ENCODE measurements at regions not wholly inside any gene's neighbourhood (a gene's known extent, or its start where the extent isn't known, plus 50 kb on each side); places are given as distances from the start of the nearest gene placed in this dataset.
"Not testable (repeated sequence)": the region's sequence is repeated elsewhere in the genome, so short reads cannot be mapped to it uniquely, and the experiment has no call there.

DNA sequence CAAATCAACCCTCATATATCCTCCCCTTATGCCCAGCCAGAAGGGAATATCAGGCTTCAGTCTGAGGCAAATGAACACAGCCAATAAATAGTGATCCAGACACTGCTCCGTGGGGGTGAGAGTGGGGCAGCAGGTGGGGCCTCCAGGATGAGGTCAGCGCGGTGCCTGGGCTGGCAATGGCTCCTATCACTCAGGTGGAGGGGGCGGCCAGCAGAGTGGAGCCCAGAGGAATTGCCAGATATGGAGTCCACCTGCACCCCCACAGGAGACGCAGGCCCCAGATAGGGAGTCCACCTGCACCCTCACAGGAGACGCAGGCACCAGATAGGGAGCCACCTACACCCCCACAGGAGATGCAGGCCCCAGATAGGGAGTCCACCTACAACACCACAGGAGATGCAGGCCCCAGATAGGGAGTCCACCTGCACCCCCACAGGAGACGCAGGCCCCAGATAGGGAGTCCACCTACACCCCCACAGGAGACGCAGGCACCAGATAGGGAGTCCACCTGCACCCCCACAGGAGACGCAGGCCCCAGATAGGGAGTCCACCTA lies 78.0 kb upstream of the PPP2R2D start:
- no peak for TF ChIP-seq CTCF (IDR thresholded peaks at IDR 0.05; ENCODE audit: borderline replicate concordance, insufficient read depth, low read depth, low read length)
- no peak overlapping the region for H3K4me3 ChIP-seq (ENCODE audit: low read depth, low read length)

GRCh38 chr10:131823601-131824099 lies 77.2 kb upstream of the PPP2R2D start:
- H3K4me3 ChIP-seq (ENCODE audit: low read depth, low read length): not testable (repeated sequence)

GRCh38 chr10:131824371-131825149 lies 76.2 kb upstream of the PPP2R2D start:
- TF ChIP-seq CTCF (IDR thresholded peaks at IDR 0.05; ENCODE audit: borderline replicate concordance, insufficient read depth, low read depth, low read length): no peak
- no peak overlapping the region for H3K4me3 ChIP-seq (ENCODE audit: low read depth, low read length)

GRCh38 chr10:131825150-131825848 lies 75.5 kb upstream of the PPP2R2D start:
- TF ChIP-seq CTCF (IDR thresholded peaks at IDR 0.05; ENCODE audit: borderline replicate concordance, insufficient read depth, low read depth, low read length): no peak
- no peak overlapping the region for H3K4me3 ChIP-seq (ENCODE audit: low read depth, low read length)

DNA sequence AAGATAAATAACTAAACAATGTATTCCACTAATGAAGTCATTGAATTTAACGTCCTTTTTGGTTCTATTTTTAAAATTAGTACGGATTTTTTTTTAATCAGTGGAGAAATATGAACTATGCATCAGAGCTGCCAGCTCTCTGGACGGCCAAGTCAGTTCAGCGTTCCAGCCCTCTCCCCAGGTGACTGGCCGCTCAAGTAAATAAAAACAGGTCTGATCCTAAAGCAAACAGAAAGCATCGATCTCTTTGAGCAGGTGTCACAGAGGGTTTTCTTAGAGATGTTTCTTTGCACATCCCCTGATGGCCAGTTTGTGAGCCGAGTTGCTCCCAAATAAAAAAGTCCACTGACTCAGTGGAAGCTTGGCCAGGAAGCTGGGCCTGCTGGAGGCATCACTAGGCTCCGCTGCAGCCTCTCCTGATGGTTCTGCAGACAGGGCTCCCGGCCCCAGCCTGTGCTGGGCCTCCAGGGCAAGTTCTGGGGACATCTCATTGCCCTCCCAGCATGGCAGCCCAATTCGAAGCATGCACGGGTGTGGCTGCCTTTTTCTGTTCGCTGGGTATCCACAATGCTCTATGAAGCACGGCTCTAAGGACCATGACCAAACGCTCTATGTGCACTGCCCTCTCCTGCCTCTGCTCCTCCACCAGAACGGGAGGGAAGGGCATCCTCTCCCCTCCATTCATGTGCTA lies 74.7 kb upstream of the PPP2R2D start:
- no peak for TF ChIP-seq CTCF (IDR thresholded peaks at IDR 0.05; ENCODE audit: borderline replicate concordance, insufficient read depth, low read depth, low read length)
- H3K4me3 ChIP-seq (ENCODE audit: low read depth, low read length): no peak overlapping the region

DNA sequence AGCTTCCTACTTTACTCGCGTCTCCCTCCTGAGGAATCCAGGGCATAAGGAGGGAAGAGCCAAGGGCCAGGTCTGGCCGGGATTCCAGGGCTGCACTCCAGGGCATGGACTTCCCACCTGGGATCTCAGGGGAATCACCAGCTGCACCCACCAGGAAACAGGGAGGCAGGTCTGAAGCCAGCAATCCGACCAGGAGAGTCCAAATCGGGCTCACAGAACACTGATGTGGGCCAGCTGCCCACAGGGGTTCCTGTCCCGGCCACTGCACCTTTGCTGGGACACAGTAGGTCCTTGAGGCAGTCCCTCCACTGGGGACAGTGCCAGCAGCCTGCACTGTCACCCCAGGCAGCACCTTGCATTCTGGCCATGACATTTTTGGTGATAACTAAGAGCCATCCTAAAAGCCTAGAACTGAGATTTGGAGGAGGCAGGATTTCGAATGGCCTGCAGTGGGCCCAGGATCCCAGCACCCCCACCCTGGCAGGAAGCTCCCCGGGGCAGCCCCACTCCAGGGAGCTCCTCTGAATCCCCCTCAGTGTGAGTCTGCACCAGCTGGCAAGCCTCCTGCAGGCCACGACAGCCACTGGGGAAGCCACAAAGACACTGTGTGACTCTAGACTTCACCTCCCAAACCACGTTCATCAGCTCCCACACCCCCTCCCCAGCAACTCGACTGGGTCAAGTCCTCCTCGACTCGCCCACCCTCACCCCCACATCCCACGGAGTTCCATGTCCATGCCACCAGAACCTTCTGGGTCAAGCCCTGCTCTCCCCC lies 71.5 kb upstream of the PPP2R2D start:
- no peak for TF ChIP-seq CTCF (IDR thresholded peaks at IDR 0.05; ENCODE audit: borderline replicate concordance, insufficient read depth, low read depth, low read length)
- no peak overlapping the region for H3K4me3 ChIP-seq (ENCODE audit: low read depth, low read length)
